ENCODE measurements at regions not wholly inside any gene's neighbourhood (a gene's known extent, or its start where the extent isn't known, plus 50 kb on each side); places are given as distances from the start of the nearest gene placed in this dataset.

DNA sequence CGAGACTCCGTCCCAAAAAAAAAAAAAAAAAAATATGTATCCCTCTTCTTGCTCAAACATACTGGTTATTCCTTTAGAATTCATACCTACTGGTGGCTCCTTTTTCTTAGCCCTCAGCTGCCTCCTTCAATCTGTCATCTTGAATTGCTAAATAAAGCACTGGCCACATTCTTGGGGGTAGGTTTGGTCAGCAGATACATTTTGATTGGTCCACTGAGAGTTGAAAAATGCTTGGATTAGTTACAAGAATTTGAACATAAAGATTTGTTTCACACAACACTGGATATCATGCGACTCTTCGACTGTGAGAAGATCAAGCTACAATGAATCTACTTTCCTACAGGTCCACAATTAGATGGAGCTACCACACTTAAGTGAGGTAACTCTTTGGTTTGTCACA, 906.1 kb upstream of the SLC39A10 start:
- no peaks in the 10 kb centered on the region for H3K9me3 ChIP-seq (ENCODE audit: control insufficient read depth, insufficient read depth, low read depth, low read length)
- H3K36me3 ChIP-seq (ENCODE audit: control insufficient read depth in 2 of 2, insufficient read depth in 1 of 2, low read length in 2 of 2) = no peaks in the 10 kb centered on the region
- ChIA-PET CTCF (no interaction called here), POLR2A (no interaction called here)
- no peak overlapping the region for H3K27ac ChIP-seq (ENCODE audit: extremely low read depth, low read depth, low read length)
- TF ChIP-seq, protein P1, sequence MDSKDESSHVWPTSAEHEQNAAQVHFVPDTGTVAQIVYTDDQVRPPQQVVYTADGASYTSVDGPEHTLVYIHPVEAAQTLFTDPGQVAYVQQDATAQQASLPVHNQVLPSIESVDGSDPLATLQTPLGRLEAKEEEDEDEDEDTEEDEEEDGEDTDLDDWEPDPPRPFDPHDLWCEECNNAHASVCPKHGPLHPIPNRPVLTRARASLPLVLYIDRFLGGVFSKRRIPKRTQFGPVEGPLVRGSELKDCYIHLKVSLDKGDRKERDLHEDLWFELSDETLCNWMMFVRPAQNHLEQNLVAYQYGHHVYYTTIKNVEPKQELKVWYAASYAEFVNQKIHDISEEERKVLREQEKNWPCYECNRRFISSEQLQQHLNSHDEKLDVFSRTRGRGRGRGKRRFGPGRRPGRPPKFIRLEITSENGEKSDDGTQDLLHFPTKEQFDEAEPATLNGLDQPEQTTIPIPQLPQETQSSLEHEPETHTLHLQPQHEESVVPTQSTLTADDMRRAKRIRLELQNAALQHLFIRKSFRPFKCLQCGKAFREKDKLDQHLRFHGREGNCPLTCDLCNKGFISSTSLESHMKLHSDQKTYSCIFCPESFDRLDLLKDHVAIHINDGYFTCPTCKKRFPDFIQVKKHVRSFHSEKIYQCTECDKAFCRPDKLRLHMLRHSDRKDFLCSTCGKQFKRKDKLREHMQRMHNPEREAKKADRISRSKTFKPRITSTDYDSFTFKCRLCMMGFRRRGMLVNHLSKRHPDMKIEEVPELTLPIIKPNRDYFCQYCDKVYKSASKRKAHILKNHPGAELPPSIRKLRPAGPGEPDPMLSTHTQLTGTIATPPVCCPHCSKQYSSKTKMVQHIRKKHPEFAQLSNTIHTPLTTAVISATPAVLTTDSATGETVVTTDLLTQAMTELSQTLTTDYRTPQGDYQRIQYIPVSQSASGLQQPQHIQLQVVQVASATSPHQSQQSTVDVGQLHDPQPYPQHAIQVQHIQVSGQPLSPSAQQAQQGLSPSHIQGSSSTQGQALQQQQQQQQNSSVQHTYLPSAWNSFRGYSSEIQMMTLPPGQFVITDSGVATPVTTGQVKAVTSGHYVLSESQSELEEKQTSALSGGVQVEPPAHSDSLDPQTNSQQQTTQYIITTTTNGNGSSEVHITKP (tag by site-specific recombination; IDR thresholded peaks at IDR 0.05) = no peak
- TF ChIP-seq, protein P2, sequence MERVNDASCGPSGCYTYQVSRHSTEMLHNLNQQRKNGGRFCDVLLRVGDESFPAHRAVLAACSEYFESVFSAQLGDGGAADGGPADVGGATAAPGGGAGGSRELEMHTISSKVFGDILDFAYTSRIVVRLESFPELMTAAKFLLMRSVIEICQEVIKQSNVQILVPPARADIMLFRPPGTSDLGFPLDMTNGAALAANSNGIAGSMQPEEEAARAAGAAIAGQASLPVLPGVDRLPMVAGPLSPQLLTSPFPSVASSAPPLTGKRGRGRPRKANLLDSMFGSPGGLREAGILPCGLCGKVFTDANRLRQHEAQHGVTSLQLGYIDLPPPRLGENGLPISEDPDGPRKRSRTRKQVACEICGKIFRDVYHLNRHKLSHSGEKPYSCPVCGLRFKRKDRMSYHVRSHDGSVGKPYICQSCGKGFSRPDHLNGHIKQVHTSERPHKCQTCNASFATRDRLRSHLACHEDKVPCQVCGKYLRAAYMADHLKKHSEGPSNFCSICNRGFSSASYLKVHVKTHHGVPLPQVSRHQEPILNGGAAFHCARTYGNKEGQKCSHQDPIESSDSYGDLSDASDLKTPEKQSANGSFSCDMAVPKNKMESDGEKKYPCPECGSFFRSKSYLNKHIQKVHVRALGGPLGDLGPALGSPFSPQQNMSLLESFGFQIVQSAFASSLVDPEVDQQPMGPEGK (tag by site-specific recombination; IDR thresholded peaks at IDR 0.05) = no peak
- TF ChIP-seq ZNF548 (tag by site-specific recombination; IDR thresholded peaks at IDR 0.05) (no peak), ZFP37 (tag by site-specific recombination; IDR thresholded peaks at IDR 0.05) (no peak), ZNF473 (tag by site-specific recombination; IDR thresholded peaks at IDR 0.05) (no peak), ZNF792 (tag by site-specific recombination; IDR thresholded peaks at IDR 0.05) (no peak), ZNF571 (tag by site-specific recombination; IDR thresholded peaks at IDR 0.05) (no peak), ZNF510 (tag by site-specific recombination; IDR thresholded peaks at IDR 0.05; ENCODE audit: insufficient replicate concordance) (no peak), ZNF600 (tag by site-specific recombination; IDR thresholded peaks at IDR 0.05) (no peak)
- TF ChIP-seq, protein P3, sequence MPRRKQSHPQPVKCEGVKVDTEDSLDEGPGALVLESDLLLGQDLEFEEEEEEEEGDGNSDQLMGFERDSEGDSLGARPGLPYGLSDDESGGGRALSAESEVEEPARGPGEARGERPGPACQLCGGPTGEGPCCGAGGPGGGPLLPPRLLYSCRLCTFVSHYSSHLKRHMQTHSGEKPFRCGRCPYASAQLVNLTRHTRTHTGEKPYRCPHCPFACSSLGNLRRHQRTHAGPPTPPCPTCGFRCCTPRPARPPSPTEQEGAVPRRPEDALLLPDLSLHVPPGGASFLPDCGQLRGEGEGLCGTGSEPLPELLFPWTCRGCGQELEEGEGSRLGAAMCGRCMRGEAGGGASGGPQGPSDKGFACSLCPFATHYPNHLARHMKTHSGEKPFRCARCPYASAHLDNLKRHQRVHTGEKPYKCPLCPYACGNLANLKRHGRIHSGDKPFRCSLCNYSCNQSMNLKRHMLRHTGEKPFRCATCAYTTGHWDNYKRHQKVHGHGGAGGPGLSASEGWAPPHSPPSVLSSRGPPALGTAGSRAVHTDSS (tag by site-specific recombination; IDR thresholded peaks at IDR 0.05) = no peak
- no peak overlapping the region for H3K4me3 ChIP-seq (ENCODE audit: low read depth, low read length)
- H3K4me1 ChIP-seq (ENCODE audit: control insufficient read depth, insufficient read depth, low read length) = no peaks in the 10 kb centered on the region

DNA sequence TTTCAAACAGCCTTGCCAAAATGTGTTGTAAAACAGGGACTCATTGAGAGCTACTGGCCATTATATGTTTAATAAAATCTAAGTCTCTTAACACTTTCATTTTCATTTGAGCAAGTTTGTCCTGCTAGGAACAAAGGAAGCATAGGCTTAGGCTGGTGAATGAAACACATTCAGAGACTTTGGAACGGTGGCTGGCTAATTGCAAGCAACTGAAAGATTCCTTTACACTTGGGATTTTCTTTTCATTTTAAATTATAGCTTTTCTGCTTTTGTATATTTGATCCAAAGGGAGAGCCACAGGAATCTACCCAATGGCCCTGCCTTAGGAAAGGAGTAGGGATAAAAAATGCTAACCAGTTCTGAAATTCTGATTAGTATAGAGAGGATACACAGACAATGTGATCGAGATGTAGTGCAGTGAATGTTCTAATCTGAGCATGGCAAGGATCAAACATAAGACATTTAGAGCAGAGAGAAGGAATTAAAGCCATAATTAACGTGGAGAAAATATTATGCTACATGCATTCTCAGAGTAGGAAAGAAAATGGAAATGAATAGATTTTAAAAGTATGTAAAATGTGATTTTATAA, 911.4 kb upstream of the SLC39A10 start:
- Histone ChIP-seq H3K36me3 (ENCODE audit: control insufficient read depth in 2 of 2, insufficient read depth in 1 of 2, low read length in 2 of 2) (no peaks in the 10 kb centered on the region), H3K27ac (ENCODE audit: extremely low read depth, low read depth, low read length) (no peak overlapping the region), H3K4me1 (ENCODE audit: control insufficient read depth, insufficient read depth, low read length) (no peaks in the 10 kb centered on the region), H3K9me3 (ENCODE audit: control insufficient read depth, insufficient read depth, low read depth, low read length) (no peaks in the 10 kb centered on the region), H3K4me3 (ENCODE audit: low read depth, low read length) (no peak overlapping the region)
- ChIA-PET POLR2A (no interaction called here), CTCF (no interaction called here)
- no peak for TF ChIP-seq ZFHX2 (tag by site-specific recombination; conservative IDR thresholded peaks at IDR 0.05)
- TF ChIP-seq, protein P4, sequence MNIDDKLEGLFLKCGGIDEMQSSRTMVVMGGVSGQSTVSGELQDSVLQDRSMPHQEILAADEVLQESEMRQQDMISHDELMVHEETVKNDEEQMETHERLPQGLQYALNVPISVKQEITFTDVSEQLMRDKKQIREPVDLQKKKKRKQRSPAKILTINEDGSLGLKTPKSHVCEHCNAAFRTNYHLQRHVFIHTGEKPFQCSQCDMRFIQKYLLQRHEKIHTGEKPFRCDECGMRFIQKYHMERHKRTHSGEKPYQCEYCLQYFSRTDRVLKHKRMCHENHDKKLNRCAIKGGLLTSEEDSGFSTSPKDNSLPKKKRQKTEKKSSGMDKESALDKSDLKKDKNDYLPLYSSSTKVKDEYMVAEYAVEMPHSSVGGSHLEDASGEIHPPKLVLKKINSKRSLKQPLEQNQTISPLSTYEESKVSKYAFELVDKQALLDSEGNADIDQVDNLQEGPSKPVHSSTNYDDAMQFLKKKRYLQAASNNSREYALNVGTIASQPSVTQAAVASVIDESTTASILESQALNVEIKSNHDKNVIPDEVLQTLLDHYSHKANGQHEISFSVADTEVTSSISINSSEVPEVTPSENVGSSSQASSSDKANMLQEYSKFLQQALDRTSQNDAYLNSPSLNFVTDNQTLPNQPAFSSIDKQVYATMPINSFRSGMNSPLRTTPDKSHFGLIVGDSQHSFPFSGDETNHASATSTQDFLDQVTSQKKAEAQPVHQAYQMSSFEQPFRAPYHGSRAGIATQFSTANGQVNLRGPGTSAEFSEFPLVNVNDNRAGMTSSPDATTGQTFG (tag by site-specific recombination; IDR thresholded peaks at IDR 0.05; ENCODE audit: borderline replicate concordance) = no peak
- TF ChIP-seq ZNF341 (tag by site-specific recombination; IDR thresholded peaks at IDR 0.05; ENCODE audit: low read depth) = no peak
- TF ChIP-seq SALL2 (tag by site-specific recombination; IDR thresholded peaks at IDR 0.05; ENCODE audit: borderline replicate concordance) = no peak
- no peak for TF ChIP-seq ZNF2 (tag by site-specific recombination; IDR thresholded peaks at IDR 0.05)
- no peak for TF ChIP-seq ZSCAN23 (tag by site-specific recombination; IDR thresholded peaks at IDR 0.05)
- no peak for TF ChIP-seq ZNF529 (tag by site-specific recombination; IDR thresholded peaks at IDR 0.05; ENCODE audit: insufficient replicate concordance)
- TF ChIP-seq, protein P5, sequence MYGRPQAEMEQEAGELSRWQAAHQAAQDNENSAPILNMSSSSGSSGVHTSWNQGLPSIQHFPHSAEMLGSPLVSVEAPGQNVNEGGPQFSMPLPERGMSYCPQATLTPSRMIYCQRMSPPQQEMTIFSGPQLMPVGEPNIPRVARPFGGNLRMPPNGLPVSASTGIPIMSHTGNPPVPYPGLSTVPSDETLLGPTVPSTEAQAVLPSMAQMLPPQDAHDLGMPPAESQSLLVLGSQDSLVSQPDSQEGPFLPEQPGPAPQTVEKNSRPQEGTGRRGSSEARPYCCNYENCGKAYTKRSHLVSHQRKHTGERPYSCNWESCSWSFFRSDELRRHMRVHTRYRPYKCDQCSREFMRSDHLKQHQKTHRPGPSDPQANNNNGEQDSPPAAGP (tag by site-specific recombination; IDR thresholded peaks at IDR 0.05) = no peak
- TF ChIP-seq ZNF670 (tag by site-specific recombination; IDR thresholded peaks at IDR 0.05; ENCODE audit: low read depth) = no peak
- TF ChIP-seq, protein P6, sequence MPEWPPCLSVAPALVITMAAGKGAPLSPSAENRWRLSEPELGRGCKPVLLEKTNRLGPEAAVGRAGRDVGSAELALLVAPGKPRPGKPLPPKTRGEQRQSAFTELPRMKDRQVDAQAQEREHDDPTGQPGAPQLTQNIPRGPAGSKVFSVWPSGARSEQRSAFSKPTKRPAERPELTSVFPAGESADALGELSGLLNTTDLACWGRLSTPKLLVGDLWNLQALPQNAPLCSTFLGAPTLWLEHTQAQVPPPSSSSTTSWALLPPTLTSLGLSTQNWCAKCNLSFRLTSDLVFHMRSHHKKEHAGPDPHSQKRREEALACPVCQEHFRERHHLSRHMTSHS (tag by site-specific recombination; IDR thresholded peaks at IDR 0.05) = no peak
- TF ChIP-seq ZNF391 (tag by site-specific recombination; IDR thresholded peaks at IDR 0.05; ENCODE audit: borderline replicate concordance, low read depth) = no peak
- no peak for TF ChIP-seq ZNF544 (tag by site-specific recombination; IDR thresholded peaks at IDR 0.05)
- TF ChIP-seq ZBTB7A (tag by site-specific recombination; IDR thresholded peaks at IDR 0.05; ENCODE audit: low read depth) = no peak
- no peak for TF ChIP-seq ZNF610 (tag by site-specific recombination; IDR thresholded peaks at IDR 0.05; ENCODE audit: borderline replicate concordance)
